ENCODE measurements at regions not wholly inside any gene's neighbourhood (a gene's known extent, or its start where the extent isn't known, plus 50 kb on each side); places are given as distances from the start of the nearest gene placed in this dataset.
A peak's percentile ranks its signal among the peaks of the same experiment; 100 is the strongest.

- DNase-seq (ENCODE audit: low spot score) = no peak
Measured at GRCh38 chr15:47991357-47991756, 129.4 kb upstream of the SLC24A5 start.

GRCh38 chr15:47993051-47993450 lies 127.7 kb upstream of the SLC24A5 start:
- no peak for DNase-seq (ENCODE audit: low spot score)

- DNase-seq (ENCODE audit: low spot score) = no peak
Measured at GRCh38 chr15:47997195-47998080, 123.4 kb upstream of the SLC24A5 start.

GRCh38 chr15:47998619-47999019 lies 122.2 kb upstream of the SLC24A5 start:
- no peak for DNase-seq (ENCODE audit: low spot score)

GRCh38 chr15:48001393-48002039 lies 119.3 kb upstream of the SLC24A5 start:
- no peak for DNase-seq (ENCODE audit: low spot score)

GRCh38 chr15:48002767-48003166 lies 118.0 kb upstream of the SLC24A5 start:
- no peak for DNase-seq (ENCODE audit: low spot score)

- DNase-seq (ENCODE audit: low spot score) = no peak
Measured at GRCh38 chr15:48003441-48003840, 117.3 kb upstream of the SLC24A5 start.

GRCh38 chr15:48005077-48005476 lies 115.7 kb upstream of the SLC24A5 start:
- DNase-seq (ENCODE audit: low spot score) = no peak

GRCh38 chr15:48006031-48006511 lies 114.7 kb upstream of the SLC24A5 start:
- peak; percentile 10 for DNase-seq (ENCODE audit: low spot score)

GRCh38 chr15:48010316-48010715 lies 110.5 kb upstream of the SLC24A5 start:
- DNase-seq (ENCODE audit: low spot score) = no peak

GRCh38 chr15:48012191-48012590 lies 108.6 kb upstream of the SLC24A5 start:
- no peak for DNase-seq (ENCODE audit: low spot score)

GRCh38 chr15:48016865-48017264 lies 103.9 kb upstream of the SLC24A5 start:
- DNase-seq (ENCODE audit: low spot score) = no peak

GRCh38 chr15:48017747-48018146 lies 103.0 kb upstream of the SLC24A5 start:
- no peak for DNase-seq (ENCODE audit: low spot score)

GRCh38 chr15:48020166-48020565 lies 100.6 kb upstream of the SLC24A5 start:
- no peak for DNase-seq (ENCODE audit: low spot score)

GRCh38 chr15:48021336-48022086 lies 99.3 kb upstream of the SLC24A5 start:
- peak; percentile 47 for DNase-seq (ENCODE audit: low spot score)

- no peak for DNase-seq (ENCODE audit: low spot score)
Measured at GRCh38 chr15:48025118-48025517, 95.7 kb upstream of the SLC24A5 start.

- no peak for DNase-seq (ENCODE audit: low spot score)
Measured at GRCh38 chr15:48028712-48029111, 92.1 kb upstream of the SLC24A5 start.

GRCh38 chr15:48029642-48030041 lies 91.1 kb upstream of the SLC24A5 start:
- DNase-seq (ENCODE audit: low spot score) = no peak

GRCh38 chr15:48031466-48031865 lies 89.3 kb upstream of the SLC24A5 start:
- no peak for DNase-seq (ENCODE audit: low spot score)

GRCh38 chr15:48031973-48032372 lies 88.8 kb upstream of the SLC24A5 start:
- DNase-seq (ENCODE audit: low spot score) = no peak

- no peak for DNase-seq (ENCODE audit: low spot score)
Measured at GRCh38 chr15:48032911-48033310, 87.9 kb upstream of the SLC24A5 start.

- no peak for DNase-seq (ENCODE audit: low spot score)
Measured at GRCh38 chr15:48038221-48038620, 82.6 kb upstream of the SLC24A5 start.

Data from umbilical cord (tissue), 1 donor.